ENCODE measurements at regions not wholly inside any gene's neighbourhood (a gene's known extent, or its start where the extent isn't known, plus 50 kb on each side); places are given as distances from the start of the nearest gene placed in this dataset.

DNA sequence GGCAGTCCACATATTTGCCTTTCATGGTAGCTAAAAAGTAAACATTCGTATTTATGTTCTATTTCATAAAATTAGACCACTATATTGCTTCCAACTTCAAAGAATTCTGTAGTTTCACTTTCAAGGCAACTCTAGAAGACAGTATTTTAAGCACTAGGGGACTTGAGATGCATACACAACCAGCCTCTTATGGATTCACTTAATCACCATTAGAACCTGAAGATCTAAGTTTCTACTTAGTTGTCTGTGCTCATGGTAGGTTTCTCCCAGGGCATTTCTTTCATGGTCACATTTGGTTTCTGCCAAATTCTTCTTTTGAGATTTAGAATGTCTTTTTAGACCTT lies 209.9 kb upstream of the HCCS start:
- Histone ChIP-seq H3K4me2 (peak overlapping the region; percentile 66), H3K4me1 (peaks cover 29% of the 10 kb centered on the region), H3K4me3 (0 out of 3 replicates have a peak overlapping the region, but pooled peaks have one; percentile 14), H3K9me3 (no peaks in the 10 kb centered on the region), H3K27ac (peak overlapping the region in 1 of 2 experiments; percentile 75; a peak in 4 of 6 replicates)
- ChIA-PET POLR2A (no interaction called here), CTCF (no interaction called here)
- peak in 1 of 2 experiments; percentile 73; a peak in 3 of 6 replicates for ATAC-seq
- peak; percentile 95 for FAIRE-seq
- TF ChIP-seq, protein P1, sequence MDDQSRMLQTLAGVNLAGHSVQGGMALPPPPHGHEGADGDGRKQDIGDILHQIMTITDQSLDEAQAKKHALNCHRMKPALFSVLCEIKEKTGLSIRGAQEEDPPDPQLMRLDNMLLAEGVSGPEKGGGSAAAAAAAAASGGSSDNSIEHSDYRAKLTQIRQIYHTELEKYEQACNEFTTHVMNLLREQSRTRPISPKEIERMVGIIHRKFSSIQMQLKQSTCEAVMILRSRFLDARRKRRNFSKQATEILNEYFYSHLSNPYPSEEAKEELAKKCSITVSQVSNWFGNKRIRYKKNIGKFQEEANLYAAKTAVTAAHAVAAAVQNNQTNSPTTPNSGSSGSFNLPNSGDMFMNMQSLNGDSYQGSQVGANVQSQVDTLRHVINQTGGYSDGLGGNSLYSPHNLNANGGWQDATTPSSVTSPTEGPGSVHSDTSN (IDR thresholded peaks at IDR 0.05): no peak
- TF ChIP-seq JUNB (IDR thresholded peaks at IDR 0.05): 0 out of 2 replicates have a peak, but pooled peaks have one; percentile 3
- no peak for DNase-seq (ENCODE audit: low read depth in 1 of 2, low spot score in 1 of 2)
- 0% methylated on average over 1 of the region's 1 CpG for WGBS (ENCODE audit: missing lambda C conversion rate)

DNA sequence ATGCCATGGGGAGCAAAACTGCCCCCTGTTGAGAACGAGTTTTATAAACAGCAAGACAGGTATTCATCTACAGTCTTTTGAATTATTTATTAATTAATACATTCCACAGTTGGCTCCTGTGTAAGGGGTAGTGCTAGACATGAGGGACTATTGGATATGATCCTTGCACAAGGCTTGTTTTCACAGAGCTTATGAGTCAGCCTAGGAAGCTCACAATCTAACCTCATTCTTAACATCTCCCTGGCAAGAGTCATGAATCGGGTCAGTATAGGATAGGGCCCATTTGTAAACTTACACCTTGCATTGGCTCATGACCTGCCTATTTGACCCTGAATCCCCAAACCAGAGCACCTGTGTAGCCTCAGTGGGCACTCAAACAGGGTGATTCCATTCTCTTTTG lies 209.1 kb upstream of the HCCS start:
- Histone ChIP-seq H3K4me3 (no peak overlapping the region), H3K4me1 (peaks cover 29% of the 10 kb centered on the region), H3K27ac (peak overlapping the region in 1 of 2 experiments; percentile 57; a peak in 3 of 6 replicates), H3K4me2 (peak overlapping the region; percentile 66; the same call in 2 of the 3 replicates), H3K9me3 (no peaks in the 10 kb centered on the region; the same call in 2 of the 3 replicates)
- DNase-seq (ENCODE audit: low read depth in 1 of 2, low spot score in 1 of 2) (peak in 1 of 2 experiments; percentile 14), FAIRE-seq (peak; percentile 83), ATAC-seq (peak; percentile 83; a peak in 5 of 6 replicates)
- no peak for TF ChIP-seq NPAS2 (CRISPR knock-in tag; IDR thresholded peaks at IDR 0.05; ENCODE audit: borderline replicate concordance)
- no peak for TF ChIP-seq HOXA7 (CRISPR knock-in tag; IDR thresholded peaks at IDR 0.05)
- TF ChIP-seq NFE2L2 (conservative IDR thresholded peaks at IDR 0.05; ENCODE audit: low read length): no peak
- no peak for TF ChIP-seq HOXB13 (CRISPR knock-in tag; IDR thresholded peaks at IDR 0.05; ENCODE audit: low read depth)
- TF ChIP-seq HEYL (CRISPR knock-in tag; IDR thresholded peaks at IDR 0.05): no peak
- TF ChIP-seq SMC3 (IDR thresholded peaks at IDR 0.05): no peak
- TF ChIP-seq CEBPB (IDR thresholded peaks at IDR 0.05): no peak
- TF ChIP-seq ZSCAN20 (CRISPR knock-in tag; IDR thresholded peaks at IDR 0.05): no peak
- no peak for TF ChIP-seq PHF8 (IDR thresholded peaks at IDR 0.05; ENCODE audit: borderline replicate concordance, low read depth)
- TF ChIP-seq EP300 (IDR thresholded peaks at IDR 0.05): no peak
- TF ChIP-seq CTCF (IDR thresholded peaks at IDR 0.05): no peak
- no peak for TF ChIP-seq KDM1A (IDR thresholded peaks at IDR 0.05; ENCODE audit: low read depth)
- POLR2A ChIA-PET: no interaction called here
- WGBS (ENCODE audit: missing lambda C conversion rate): 19% methylated on average over 2 of the region's 2 CpGs
- CTCF ChIA-PET: no interaction called here

DNA sequence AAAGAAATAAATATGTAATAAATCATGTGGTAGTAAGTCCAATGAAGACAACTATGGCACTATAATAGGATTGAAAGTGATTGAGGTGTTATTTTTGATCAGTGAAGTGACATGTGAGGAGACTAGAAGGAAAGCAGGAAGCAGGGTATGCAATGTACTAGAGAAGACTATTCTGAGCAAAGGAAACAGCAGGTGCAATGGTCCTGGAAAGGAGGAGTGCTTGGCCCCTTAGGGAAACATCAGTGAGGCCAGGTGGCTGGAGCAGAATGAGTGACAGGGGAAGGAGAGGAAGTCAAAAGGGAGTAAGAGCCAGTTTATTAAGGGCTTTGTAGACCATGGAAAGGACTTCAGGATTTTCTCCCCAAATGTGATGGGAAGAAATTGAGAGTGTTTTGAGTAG lies 207.6 kb upstream of the HCCS start:
- TF ChIP-seq ZSCAN20 (CRISPR knock-in tag; IDR thresholded peaks at IDR 0.05) (no peak), SMC3 (IDR thresholded peaks at IDR 0.05) (no peak), RCOR1 (IDR thresholded peaks at IDR 0.05; ENCODE audit: low read depth, low read length) (no peak), ELK1 (IDR thresholded peaks at IDR 0.05; ENCODE audit: low read depth, low read length) (no peak), POLR2A (IDR thresholded peaks at IDR 0.05; ENCODE audit: low read length) (no peak), POLR2AphosphoS2 (conservative IDR thresholded peaks at IDR 0.05; ENCODE audit: low read length) (no peak), HES2 (IDR thresholded peaks at IDR 0.05) (no peak)
- H3K4me1 ChIP-seq: peaks cover 29% of the 10 kb centered on the region
- H3K27ac ChIP-seq: no peak overlapping the region
- ChIA-PET CTCF (no interaction called here), POLR2A (no interaction called here)
- no peak overlapping the region for H3K4me2 ChIP-seq
- FAIRE-seq (peak; percentile 43), ATAC-seq (no peak), DNase-seq (ENCODE audit: low read depth in 1 of 2, low spot score in 1 of 2) (no peak)
- H3K9me3 ChIP-seq: no peaks in the 10 kb centered on the region; the same call in 2 of the 3 replicates
- no peak overlapping the region for H3K4me3 ChIP-seq
